NT2/D1 (cell line): ENCODE measurements at regions not wholly inside any gene's neighbourhood (a gene's known extent, or its start where the extent isn't known, plus 50 kb on each side); places are given as distances from the start of the nearest gene placed in this dataset.
"Not testable (repeated sequence)": the region's sequence is repeated elsewhere in the genome, so short reads cannot be mapped to it uniquely, and the experiment has no call there.

ENCODE experiments used
- DNase-seq: peaks from one replicate; pipeline ENCODE4 v3.0.0-alpha.2; 2011; ENCODE audit warnings: low read depth, low spot score
- H3K27me3 ChIP-seq: 2 replicates; pipeline ENCODE4 v1.6.0; 2011; ENCODE audit warnings: mild to moderate bottlenecking; ENCODE audit not compliant: insufficient read length, insufficient read depth
- H3K36me3 ChIP-seq: 2 replicates; pipeline ENCODE4 v1.6.1; 2011; ENCODE audit warnings: mild to moderate bottlenecking, low read length, mixed read lengths; ENCODE audit not compliant: insufficient read depth, insufficient read length
- H3K4me1 ChIP-seq: 2 replicates; pipeline ENCODE4 v1.5.1; 2011; ENCODE audit not compliant: insufficient read depth, insufficient read length
- H3K4me3 ChIP-seq: 2 replicates; pipeline ENCODE4 v1.5.1; 2011; ENCODE audit warnings: low read depth; ENCODE audit not compliant: insufficient read length
- H3K9ac ChIP-seq: 2 replicates; pipeline ENCODE4 v1.6.0; 2011; ENCODE audit warnings: low read depth; ENCODE audit not compliant: insufficient read length
- H3K9me3 ChIP-seq: 2 replicates; pipeline ENCODE4 v1.5.1; 2011; ENCODE audit warnings: mild to moderate bottlenecking, low read length; ENCODE audit not compliant: insufficient read depth
- SUZ12 ChIP-seq: IDR thresholded peaks from 2 replicates; pipeline ENCODE4 v1.6.1; 2011; ENCODE audit not compliant: insufficient read length, insufficient read depth; ENCODE audit errors: extremely low read depth
- YY1 ChIP-seq: IDR thresholded peaks from 2 replicates; pipeline ENCODE4 v1.6.1; 2011; ENCODE audit not compliant: insufficient read length, insufficient read depth
- ZNF274 ChIP-seq: IDR thresholded peaks from 2 replicates; pipeline ENCODE4 v1.6.1; 2011; ENCODE audit warnings: mild to moderate bottlenecking, low read depth, low read length

GRCh38 chr10:128575761-128576160 lies 449.5 kb upstream of the MKI67 start:
- H3K4me1 ChIP-seq: no peaks in the 10 kb centered on the region
- H3K9me3 ChIP-seq: peaks cover 5% of the 10 kb centered on the region; the same call in 1 of the 2 replicates
- H3K27me3 ChIP-seq: no peaks in the 10 kb centered on the region
- no peak overlapping the region for H3K4me3 ChIP-seq
- TF ChIP-seq SUZ12: no peak
- TF ChIP-seq YY1: no peak
- no peak for TF ChIP-seq ZNF274
- H3K9ac ChIP-seq: no peak overlapping the region
- no peaks in the 10 kb centered on the region for H3K36me3 ChIP-seq
- DNase-seq: no peak

GRCh38 chr10:128576336-128576735 lies 450.1 kb upstream of the MKI67 start:
- no peaks in the 10 kb centered on the region for H3K27me3 ChIP-seq
- H3K4me3 ChIP-seq: no peak overlapping the region
- DNase-seq: no peak
- H3K36me3 ChIP-seq: no peaks in the 10 kb centered on the region
- H3K9me3 ChIP-seq: peaks cover 5% of the 10 kb centered on the region; the same call in 1 of the 2 replicates
- TF ChIP-seq YY1 (no peak), SUZ12 (no peak), ZNF274 (no peak)
- no peak overlapping the region for H3K9ac ChIP-seq
- no peaks in the 10 kb centered on the region for H3K4me1 ChIP-seq

GRCh38 chr10:128576943-128577670 lies 450.9 kb upstream of the MKI67 start:
- Histone ChIP-seq H3K4me1 (no peaks in the 10 kb centered on the region), H3K9ac (no peak overlapping the region), H3K4me3 (no peak overlapping the region), H3K9me3 (peaks cover 5% of the 10 kb centered on the region; the same call in 1 of the 2 replicates), H3K36me3 (no peaks in the 10 kb centered on the region), H3K27me3 (no peaks in the 10 kb centered on the region)
- TF ChIP-seq ZNF274 (no peak), YY1 (no peak), SUZ12 (no peak)
- DNase-seq: peak; percentile 43

GRCh38 chr10:128577958-128578750 lies 451.9 kb upstream of the MKI67 start:
- TF ChIP-seq ZNF274 (no peak), SUZ12 (no peak), YY1 (no peak)
- DNase-seq: no peak
- peaks cover 5% of the 10 kb centered on the region; the same call in 1 of the 2 replicates for H3K9me3 ChIP-seq
- no peaks in the 10 kb centered on the region for H3K4me1 ChIP-seq
- H3K36me3 ChIP-seq: no peaks in the 10 kb centered on the region
- H3K27me3 ChIP-seq: no peaks in the 10 kb centered on the region
- no peak overlapping the region for H3K9ac ChIP-seq
- H3K4me3 ChIP-seq: no peak overlapping the region

- Histone ChIP-seq H3K27me3 (no peaks in the 10 kb centered on the region), H3K36me3 (no peaks in the 10 kb centered on the region), H3K9ac (no peak overlapping the region), H3K4me3 (no peak overlapping the region), H3K4me1 (no peaks in the 10 kb centered on the region), H3K9me3 (peaks cover 5% of the 10 kb centered on the region; the same call in 1 of the 2 replicates)
- DNase-seq: no peak
- TF ChIP-seq SUZ12: no peak
- TF ChIP-seq YY1: no peak
- no peak for TF ChIP-seq ZNF274
Measured at GRCh38 chr10:128578766-128579165, 452.5 kb upstream of the MKI67 start.

- no peaks in the 10 kb centered on the region for H3K36me3 ChIP-seq
- no peak for DNase-seq
- no peak overlapping the region for H3K9ac ChIP-seq
- H3K27me3 ChIP-seq: no peaks in the 10 kb centered on the region
- no peak for TF ChIP-seq ZNF274
- no peak for TF ChIP-seq SUZ12
- TF ChIP-seq YY1: no peak
- no peak overlapping the region for H3K4me3 ChIP-seq
- peaks cover 5% of the 10 kb centered on the region; the same call in 1 of the 2 replicates for H3K9me3 ChIP-seq
- no peaks in the 10 kb centered on the region for H3K4me1 ChIP-seq
Measured at GRCh38 chr10:128579280-128579865, 453.1 kb upstream of the MKI67 start.

GRCh38 chr10:128579901-128580300 lies 453.7 kb upstream of the MKI67 start:
- TF ChIP-seq SUZ12: no peak
- no peak for TF ChIP-seq ZNF274
- no peak for TF ChIP-seq YY1
- Histone ChIP-seq H3K9ac (no peak overlapping the region), H3K9me3 (peaks cover 5% of the 10 kb centered on the region; the same call in 1 of the 2 replicates), H3K36me3 (no peaks in the 10 kb centered on the region), H3K4me3 (no peak overlapping the region), H3K4me1 (no peaks in the 10 kb centered on the region), H3K27me3 (no peaks in the 10 kb centered on the region)
- no peak for DNase-seq

- not testable (repeated sequence) for DNase-seq, H3K27me3 ChIP-seq
Measured at GRCh38 chr10:128583125-128583524, 456.9 kb upstream of the MKI67 start.

GRCh38 chr10:128586599-128586998 lies 460.4 kb upstream of the MKI67 start:
- not testable (repeated sequence) for H3K4me1 ChIP-seq, H3K4me3 ChIP-seq, DNase-seq, H3K27me3 ChIP-seq, H3K9me3 ChIP-seq, H3K9ac ChIP-seq, H3K36me3 ChIP-seq

More at GRCh38 chr10:128583125-128583524, 456.9 kb upstream of the MKI67 start:
- H3K9me3 ChIP-seq, H3K4me3 ChIP-seq, H3K4me1 ChIP-seq, H3K9ac ChIP-seq, H3K36me3 ChIP-seq: not testable (repeated sequence)
